ENCODE measurements at regions not wholly inside any gene's neighbourhood (a gene's known extent, or its start where the extent isn't known, plus 50 kb on each side); places are given as distances from the start of the nearest gene placed in this dataset.

GRCh38 chr13:57087006-57087405, 53.7 kb upstream of the PRR20A start:
- no peak for TF ChIP-seq POLR2AphosphoS5 (IDR thresholded peaks at IDR 0.05)
- no peak for TF ChIP-seq EP300 (IDR thresholded peaks at IDR 0.05)
- TF ChIP-seq CTCF (IDR thresholded peaks at IDR 0.05), result no peak
- no peak for TF ChIP-seq POLR2A (IDR thresholded peaks at IDR 0.05)
- H3K4me3 ChIP-seq, result no peak overlapping the region
- WGBS, 5 donors, result 66 to 82% (median 76%) methylated on average over 2 of the region's 2 CpGs
- no peaks in the 10 kb centered on the region for H3K36me3 ChIP-seq
- no peaks in the 10 kb centered on the region for H3K4me1 ChIP-seq
- no peaks in the 10 kb centered on the region for H3K27me3 ChIP-seq
- intact Hi-C loops (cut with DNase I; ENCODE audit: low total_unique reads), result no loop called here
- no peak for DNase-seq
- H3K9me3 ChIP-seq, result peaks cover 0 to 4% (median 0%) of the 10 kb centered on the region in 4 donors
- H3K27ac ChIP-seq, result no peak overlapping the region

Small RNA genes in the stretch of these regions (small RNA-seq; reads per million reads assigned to genes)
- gene MIR5007 (0 reads per million in 4 donors), gene RF02271 (0 reads per million in 4 donors)

Measured in stomach (tissue), 8 donors.